ENCODE measurements at regions not wholly inside any gene's neighbourhood (a gene's known extent, or its start where the extent isn't known, plus 50 kb on each side); places are given as distances from the start of the nearest gene placed in this dataset.

DNA sequence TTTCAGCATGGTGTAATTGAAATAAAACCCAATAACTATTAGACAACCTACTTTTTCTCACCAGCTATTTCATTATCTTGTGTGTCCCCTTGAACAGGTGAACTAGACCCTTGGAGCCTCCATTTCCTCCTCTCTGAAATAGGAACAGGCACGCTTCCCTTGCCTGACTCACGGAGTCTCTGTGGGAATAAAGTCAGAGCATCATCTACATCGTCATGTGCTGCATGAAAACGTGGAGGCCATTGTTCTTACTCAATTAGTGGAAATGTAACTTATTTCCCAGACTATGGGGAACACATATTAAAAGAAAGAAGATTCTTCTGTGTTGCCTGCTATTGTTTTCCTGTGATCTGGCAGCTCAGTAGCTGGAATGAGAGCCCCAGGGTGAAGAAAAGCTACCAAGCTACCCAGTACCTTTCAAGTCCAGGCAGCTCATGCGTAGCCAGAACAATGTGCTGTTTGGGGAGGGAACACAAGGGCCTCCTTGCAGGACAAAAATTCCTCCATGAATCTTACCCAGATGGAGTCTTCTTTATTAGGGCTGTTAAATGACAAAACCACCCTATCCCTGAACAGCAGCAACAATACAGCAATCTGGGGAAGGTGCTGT is 59.8 kb downstream of the SOX11 start:
- no peak for DNase-seq (ENCODE audit: low read depth)

DNA sequence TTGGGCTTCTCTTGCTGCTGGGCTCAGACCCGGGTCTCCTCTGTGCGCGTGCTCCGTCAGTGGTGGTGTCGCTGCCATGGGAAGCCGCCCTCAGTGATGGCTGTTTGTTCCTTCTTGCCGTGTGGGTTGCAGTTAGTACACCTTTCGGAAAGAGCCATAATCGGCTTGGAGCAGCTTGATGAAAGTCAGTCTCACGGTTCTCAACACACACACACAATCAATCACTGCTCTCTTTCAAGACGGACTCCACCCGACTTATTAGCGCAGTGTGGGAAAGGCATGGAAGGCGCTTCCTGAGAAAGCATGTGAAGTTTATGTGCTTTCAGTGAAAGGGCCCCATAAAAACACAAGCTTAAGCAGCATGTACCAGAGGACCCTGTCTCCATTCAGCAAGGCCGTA is 64.1 kb downstream of the SOX11 start:
- DNase-seq (ENCODE audit: low read depth), result no peak

DNA sequence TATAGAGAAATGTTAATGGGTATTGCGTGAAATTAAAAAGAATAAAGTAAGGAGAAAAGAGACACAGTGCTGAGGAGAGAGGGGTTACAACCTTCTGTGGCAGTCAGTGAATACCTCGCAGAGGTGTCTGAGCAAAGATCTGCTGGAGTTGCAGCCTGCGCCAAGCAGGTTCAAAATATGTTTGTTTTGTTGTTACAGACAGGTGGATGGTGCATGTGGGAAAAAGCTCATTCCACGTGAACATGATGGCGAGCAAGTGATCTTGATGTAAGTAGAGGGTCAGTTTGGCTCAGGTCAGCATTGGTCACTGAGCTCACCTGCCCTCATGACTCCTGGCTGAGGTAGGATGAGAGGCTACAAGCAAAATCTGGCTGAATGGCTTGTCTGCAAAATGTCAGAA is 66.2 kb downstream of the SOX11 start:
- no peak for DNase-seq (ENCODE audit: low read depth)

DNA sequence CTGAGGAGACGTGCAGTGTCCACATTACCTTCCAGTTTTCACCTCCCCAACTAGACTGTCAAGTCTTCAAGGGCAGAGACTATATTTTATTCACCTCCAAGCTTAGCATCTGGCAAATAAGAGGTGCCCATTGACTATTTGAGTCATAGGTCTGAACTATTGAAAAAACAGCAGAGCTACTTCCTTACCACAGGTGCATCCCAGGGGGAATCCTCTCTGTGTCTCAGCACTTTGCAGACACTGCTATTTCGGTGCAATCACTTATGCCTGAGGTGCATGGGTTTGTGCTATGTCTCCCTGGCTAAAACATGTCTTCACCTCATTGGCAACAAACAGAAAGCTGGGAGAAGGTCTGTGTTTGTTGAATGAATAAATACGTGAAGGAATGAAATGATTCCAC is 67.8 kb downstream of the SOX11 start:
- DNase-seq (ENCODE audit: low read depth), result no peak

DNA sequence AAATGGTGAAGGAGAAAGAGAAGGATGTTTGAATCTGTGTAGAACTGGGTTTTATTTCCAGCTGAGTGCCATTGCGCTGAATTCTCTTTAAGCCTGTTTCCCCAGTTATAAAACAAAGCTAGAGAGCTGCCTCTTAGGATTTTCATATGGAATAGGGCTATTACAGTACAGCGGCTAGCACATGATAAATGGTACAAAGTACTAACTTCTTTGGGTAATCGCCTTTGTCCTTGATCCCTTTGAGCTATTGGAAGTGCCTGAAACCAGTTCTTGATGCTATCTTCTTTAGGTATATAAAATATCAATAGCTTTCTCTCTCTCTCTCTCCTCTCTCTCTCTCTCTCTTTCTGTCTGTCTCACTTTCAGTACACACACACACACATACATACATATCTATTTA is 71.3 kb downstream of the SOX11 start:
- no peak for DNase-seq (ENCODE audit: low read depth)

DNA sequence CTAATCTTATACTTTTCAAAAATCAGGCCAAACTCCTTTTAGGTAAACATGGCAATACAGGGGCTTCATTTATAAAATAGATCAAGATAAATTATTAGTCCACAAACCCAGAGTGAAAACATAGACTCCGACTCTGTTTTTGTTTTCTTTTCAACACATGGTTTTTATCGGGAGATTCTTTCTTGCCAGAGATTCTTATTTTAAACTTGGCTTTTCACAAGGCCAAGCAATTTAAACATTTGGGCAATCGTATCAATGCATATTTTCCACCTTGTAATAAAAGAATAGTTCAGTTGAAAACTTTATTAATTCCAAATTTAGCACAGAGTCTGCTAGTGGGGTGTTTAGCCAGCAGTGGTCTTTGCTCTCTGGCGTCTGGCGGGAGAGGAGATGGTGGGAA is 71.9 kb downstream of the SOX11 start:
- no peak for DNase-seq (ENCODE audit: low read depth)

DNA sequence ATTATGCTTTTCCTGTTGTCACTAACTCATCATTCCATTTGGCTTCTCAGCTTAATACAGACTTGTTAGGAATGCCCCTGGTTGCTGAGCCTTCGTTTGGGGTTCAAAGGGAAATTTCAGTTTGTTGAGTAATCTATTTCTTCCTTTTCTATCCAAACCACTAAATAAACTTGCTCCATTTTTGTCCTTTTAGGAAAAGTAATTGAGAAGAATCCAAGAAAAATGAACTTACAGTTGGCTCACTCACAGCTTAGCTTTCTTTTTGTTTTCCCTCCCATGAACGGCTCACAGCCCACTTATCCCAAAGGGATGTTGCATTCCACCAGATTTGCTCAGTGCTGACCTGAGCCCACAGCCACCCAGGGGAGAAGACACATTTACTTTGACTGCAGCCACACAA is 73.9 kb downstream of the SOX11 start:
- no peak for DNase-seq (ENCODE audit: low read depth)

DNA sequence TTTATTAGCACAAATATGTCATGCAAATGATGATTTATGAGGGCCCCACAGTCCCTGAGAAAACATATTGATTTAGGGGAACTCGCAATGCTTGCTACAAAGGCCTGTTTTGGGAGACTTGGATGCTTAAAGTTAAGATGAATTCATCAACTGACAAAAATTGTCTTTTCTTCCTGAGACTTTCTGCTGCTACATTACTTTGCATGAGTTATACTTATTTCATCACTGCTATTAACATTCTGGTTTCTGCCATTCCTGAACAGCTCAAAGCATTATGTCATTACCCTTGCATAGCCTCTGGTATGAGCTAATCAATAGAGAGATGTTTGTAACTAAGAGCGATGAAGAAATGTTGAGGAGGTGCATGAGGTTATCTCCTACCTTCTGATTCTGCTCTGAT is 74.4 kb downstream of the SOX11 start:
- no peak for DNase-seq (ENCODE audit: low read depth)

DNA sequence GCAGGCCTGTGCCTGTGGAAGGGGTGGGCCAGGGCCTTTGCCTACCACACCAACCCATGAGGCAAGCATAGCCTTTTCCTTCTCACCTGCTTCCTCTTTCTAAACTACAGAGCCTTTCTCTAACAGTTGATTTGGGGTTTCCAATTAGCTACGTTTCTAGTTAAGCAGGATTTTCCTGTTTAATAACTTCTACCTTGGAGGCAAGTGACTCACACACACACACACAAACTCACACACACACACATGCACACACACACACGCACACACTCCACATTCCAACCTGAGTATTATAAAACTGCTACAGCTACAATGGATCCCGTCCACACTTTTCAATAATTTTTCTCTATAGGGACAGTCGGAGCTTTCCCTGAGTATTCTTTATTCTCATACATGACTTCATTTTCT is 84.9 kb downstream of the SOX11 start:
- DNase-seq (ENCODE audit: low read depth), result no peak

DNA sequence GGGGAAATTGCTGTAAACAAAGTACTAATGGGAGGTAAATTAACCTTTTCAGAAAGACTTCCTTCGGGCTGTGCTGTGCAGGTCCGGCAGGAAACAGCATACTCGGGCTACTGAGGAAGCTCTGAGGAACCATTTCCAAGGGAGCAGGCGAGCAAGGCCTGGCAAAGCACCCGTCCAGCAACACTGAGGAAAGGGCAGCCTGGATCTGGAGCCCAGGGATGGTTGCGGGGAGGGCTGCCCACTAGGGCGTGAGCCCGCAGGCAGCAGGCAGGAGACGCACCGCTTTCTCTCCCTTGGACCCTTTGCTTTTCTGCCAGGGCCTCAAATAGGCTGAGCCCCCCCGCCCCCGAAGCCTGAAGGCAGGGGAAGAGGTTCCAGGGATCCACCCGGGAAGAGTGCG is 89.5 kb downstream of the SOX11 start:
- no peak for DNase-seq (ENCODE audit: low read depth)

DNA sequence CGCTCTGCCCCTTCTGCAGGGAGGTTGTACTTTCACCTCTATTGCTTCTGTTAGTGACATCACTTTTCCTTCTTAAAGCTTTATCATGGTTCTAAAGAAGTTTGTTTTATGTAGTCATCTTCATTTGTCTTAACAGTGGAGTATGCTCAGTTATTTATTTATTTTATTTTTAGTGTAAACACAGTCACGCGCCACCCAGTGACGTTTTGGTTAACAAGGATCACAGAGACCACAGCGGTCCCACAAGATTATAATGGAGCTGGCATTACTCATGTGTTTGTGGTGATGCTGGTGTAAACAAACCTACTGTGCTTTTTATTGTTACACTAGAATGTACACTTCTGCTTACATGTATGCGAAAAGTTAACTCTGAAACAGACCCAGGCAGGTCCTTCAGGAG is 89.9 kb downstream of the SOX11 start:
- no peak for DNase-seq (ENCODE audit: low read depth)

DNA sequence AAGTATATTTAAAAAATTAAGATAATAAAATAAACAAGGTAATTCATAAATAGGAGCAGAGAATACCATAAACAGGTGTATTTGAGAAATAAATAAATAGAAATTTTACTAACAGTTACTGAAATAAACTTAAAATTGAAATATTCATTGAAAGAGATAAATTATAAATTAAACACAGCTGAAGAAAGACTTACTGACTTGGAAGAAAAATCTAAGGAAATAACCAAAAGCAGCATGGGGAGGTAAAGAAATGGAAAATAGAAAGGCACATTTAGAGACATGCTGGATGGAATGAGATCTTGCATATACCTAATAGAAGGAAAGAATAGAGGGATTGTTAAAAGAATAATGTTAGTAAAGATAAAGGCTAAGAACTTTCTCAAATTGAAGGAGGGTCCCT is 96.3 kb downstream of the SOX11 start:
- no peak for DNase-seq (ENCODE audit: low read depth)

DNA sequence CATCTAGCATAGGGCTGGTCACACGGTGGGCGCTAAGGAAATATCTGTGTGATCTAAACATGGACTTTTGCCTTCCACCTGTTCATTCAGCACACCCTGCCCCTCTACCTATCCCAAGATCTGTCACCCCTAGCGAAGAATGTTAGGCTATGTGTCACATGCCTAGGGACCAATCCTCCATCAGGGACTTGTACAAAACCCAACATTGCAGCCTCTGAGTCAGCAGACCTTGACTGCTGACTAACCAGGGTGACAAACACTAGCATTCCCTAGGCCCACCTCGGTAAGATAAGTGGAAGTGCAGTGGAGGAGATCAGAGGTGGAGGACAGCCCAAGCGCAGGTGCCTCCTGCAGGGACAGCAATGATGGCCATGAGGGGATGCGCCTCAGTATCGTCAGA is 99.2 kb downstream of the SOX11 start:
- no peak for DNase-seq (ENCODE audit: low read depth)

DNA sequence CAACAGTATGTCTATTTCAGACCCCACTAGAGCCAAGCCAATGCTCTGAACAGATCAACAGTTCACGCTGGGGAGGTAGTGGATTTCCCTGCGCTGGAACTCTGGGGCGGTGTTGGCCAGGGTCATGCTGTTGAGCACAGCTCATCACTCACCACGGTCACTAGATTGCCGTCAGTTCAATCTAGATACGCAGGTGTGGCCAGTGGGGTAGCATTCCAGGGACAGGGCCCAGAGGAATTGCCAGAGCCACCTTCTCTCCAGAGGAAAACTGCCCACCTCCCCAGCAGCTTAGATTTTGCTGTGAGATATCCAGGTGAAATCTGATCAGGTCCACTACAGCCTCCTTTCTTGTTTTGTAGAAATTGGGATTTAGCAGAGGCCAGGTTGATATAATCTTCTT is 101.8 kb downstream of the SOX11 start:
- no peak for DNase-seq (ENCODE audit: low read depth)

DNA sequence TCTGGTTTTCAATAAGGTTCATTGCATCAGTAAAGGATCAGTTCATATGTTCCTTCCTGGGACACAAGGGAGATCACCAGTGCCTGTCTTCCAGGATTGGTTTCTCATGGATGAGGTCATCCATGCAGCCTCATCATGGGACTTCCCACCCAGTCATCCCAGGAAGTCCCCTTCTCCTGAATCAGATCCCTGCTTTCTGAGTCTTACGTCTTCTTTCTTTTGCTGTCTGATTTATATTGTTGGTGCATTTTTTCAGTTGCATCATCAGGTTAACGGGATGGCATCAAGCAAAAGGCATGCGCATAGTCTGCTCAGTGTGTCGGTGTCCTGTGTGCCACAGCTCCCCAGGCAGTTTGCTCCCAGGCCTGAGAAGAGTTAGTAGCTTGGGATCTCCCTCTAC is 105.9 kb downstream of the SOX11 start:
- DNase-seq (ENCODE audit: low read depth), result no peak

DNA sequence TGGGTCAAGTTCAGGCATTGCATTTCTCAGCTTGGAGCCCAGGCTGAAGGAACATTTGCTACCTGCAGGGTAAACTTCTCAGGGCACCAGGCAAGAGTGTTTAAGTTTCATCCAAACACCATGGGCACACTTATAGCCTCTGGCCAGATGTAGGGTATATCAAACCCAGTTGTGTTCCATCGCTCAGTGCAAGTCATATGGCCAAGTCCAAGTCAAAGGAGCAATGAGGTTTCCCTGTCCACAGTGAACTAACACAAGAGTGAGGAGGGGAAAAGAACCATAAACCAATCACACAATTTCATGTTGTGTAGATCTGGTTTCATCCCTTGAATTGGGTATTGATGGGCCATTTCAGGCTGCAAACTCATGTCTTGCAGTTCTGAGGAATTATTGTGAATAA is 107.2 kb downstream of the SOX11 start:
- no peak for DNase-seq (ENCODE audit: low read depth)

DNA sequence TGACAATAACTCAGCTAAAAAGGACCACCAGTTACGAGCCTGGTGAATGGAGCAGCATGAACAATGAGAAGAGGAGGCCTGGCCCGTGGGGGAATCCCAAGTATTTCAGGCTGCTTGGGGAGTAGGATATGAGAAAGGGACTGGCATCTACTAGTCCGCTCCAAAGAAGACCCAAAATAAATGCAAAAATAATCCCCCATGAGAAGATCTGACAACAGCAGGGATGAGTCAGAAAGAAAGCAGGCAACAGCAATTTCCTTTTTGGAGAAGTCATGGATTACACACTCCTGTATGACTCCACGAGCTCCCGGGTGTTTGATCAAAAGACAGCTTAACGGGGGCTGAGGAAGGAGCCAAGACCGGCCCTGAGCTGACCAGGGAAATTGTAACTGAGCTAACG is 111.4 kb downstream of the SOX11 start:
- DNase-seq (ENCODE audit: low read depth), result no peak

DNA sequence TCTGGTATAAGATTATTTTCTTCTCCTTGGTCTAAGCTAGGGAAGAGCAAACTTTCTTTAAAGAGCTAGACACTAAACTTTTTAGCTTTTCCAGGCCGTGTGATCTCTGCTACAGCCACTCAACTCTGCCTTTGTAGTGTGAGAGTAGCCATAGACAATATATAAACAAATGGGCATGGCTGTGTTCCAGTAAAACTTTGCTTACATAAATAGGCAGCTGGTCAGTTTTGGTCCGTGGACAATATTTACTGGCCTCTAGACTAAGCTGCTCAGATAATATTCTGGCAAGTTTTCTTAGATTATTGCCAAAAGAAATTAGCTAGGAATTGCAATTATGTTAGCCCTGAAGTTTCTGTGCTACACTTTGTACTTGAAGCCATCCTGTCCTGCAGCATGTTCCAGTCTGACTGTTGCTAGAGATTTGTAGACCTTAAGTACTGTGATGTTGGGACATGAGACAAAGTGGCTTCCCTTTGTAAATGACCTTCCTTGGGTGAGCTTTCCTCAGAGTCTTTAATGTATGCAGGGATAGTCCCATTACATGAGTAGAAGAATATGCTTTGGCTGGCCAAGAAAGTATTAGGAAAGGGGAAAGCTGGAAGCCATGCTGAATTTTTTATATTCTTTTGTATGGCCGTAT is 126.9 kb downstream of the SOX11 start:
- no peak for DNase-seq (ENCODE audit: low read depth)

DNA sequence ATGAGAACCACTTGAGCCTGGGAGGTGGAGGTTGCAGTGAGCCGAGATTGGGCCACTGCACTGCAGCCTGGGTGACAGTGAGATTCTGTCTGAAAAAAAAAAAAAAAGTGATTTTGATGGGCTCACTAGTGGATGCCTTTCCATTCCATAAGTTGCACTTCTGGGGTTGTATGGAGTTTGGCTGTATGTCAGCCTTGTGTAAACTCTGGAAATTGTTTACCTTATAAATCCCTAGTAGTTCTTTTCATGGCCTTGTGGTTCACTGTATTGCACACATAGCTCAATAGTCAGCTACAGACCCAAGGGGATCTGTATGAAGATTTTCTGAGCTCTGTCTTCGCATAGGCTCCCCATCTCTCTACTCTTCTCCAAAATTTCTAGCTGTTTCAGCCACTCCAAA is 131.9 kb downstream of the SOX11 start:
- DNase-seq (ENCODE audit: low read depth), result no peak

DNA sequence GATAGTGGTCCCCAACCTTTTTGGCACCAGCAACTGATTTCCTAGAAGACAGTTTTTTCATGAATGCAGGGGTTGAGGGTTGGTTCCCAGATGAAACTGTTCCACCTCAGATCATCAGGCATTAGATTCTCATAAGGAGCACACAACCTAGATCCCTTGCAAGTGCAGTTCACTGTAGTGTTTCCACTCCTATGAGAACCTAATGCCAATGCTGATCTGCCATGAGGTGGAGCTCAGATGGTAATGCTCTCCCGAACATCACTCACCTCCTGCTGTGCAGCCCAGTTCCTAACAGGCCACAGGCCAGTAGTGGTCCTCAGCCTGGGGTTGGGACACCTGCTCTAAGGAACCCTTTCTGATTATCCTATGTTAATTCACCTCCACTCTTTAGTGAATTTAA is 133.5 kb downstream of the SOX11 start:
- no peak for DNase-seq (ENCODE audit: low read depth)

DNA sequence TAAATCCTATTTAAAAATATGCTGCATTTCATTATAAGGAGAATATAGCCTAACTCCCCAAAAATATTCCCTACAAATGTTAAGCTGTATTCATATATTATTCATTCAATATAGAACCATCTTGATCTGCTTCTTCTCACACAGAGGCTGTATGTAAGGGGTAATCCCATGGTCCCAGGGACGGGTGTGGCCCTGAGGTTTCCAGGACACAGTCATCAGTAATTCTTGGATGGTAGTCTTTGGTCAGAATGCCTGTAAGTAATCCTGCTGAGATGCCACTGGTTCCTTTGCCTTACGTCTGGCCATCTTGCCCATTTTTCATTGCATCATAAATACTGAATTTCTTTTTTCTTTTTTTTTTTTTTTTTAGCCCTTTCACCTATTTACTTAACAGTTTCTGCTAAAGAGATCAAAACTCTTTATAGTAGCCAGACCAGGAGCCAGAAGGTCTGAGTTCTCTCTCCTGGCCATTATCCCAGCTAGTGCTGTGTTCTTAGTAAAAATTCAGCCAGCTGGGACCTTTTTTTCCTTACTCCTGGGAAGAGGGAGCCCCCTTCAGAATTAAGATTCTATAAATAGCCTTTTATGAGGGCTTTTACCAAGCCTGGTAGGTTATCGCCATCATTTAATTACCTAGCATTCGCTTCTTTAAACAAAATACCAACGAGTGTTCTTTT is 134.9 kb downstream of the SOX11 start:
- no peak for DNase-seq (ENCODE audit: low read depth)

DNA sequence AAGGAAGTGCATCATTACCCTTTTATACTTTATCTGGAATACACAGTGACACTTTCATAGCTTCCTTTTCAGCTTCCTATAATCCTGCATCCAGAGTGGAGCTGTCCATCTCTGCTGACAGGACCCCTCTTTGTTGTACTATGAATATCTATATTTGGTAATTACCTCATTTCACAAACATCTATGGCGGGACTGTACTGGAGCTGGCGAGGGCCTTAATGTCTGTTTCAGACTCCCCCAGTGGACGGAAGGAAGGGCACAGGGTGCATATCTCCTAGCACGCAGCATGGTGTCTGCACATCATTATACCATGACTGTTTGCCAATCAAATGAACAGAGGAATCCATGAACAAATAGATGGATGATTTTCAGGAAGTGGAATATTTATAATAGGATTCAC is 142.3 kb downstream of the SOX11 start:
- no peak for DNase-seq (ENCODE audit: low read depth)

DNA sequence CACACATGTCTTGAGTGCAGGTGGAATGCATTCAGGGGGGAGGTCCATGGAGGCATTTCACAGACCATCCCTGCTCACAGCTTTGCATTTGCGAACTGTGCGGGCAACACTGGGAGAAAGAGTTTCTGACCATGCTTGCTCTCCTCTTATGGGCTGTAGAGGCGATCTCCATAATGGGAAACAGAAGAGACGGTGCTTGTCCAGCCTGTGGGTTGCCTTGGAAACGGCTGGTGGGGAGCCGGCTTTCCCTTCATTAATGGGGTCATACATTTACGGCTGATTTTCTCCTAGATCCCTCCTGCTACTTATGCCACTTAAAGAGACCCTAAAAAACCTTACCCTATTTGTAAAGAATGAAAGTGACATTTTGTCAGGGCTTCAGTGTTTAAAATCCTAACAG is 147.4 kb downstream of the SOX11 start:
- no peak for DNase-seq (ENCODE audit: low read depth)

DNA sequence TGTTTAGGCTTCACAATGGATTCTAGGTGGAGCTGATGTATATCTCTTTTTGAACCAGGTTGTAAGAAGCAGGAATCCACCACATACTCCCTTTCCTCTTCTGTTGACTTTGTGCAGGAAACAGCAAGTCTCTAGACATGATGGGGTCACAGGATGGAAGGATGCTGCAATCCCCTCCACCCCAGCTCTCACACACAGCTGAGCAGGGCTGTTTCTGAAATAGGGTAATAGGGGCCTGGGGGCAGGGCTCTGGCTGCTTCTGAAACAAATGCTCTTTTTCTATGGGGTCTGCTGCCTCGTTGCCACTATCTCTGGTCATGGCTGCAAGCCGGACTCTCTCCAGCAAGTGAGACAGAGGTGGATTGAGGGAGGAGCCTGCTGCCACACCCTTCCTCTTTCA is 148.9 kb downstream of the SOX11 start:
- no peak for DNase-seq (ENCODE audit: low read depth)
